Spleen (tissue), 7 donors: ENCODE measurements at regions not wholly inside any gene's neighbourhood (a gene's known extent, or its start where the extent isn't known, plus 50 kb on each side); places are given as distances from the start of the nearest gene placed in this dataset.

Experiments
- CTCF ChIP-seq, 11 experiments: fragments of 200-600 bp in 7 of 11; fragments of 450-650 bp in 4 of 11; sonication (generic) in 4 of 11; IDR thresholded peaks in 8 of 11; conservative IDR thresholded peaks in 3 of 11; 1 replicate in 7 of 11; 2 replicates in 4 of 11; pipeline versions ENCODE4 v1.4.0 to v1.8.0; 2016 to 2021; ENCODE audit warnings: antibody characterized with exemption in 11 of 11, inconsistent platforms in 4 of 11, mild to moderate bottlenecking in 1 of 11
- POLR2A ChIP-seq, 3 donors: fragments of 450-650 bp; IDR thresholded peaks; one replicate each; pipeline ENCODE4 v1.5.1; 2017; ENCODE audit warnings: antibody characterized with exemption in 3 of 3, mild to moderate bottlenecking in 1 of 3
- donor health status: DM: no; HTN: no; CAD: no; lungs with moderate emphysema.
- donor health status: DM: no; HTN: no; CAD: no.
- donor health status: DM: no; HTN: no; CAD: no.

- no peak for TF ChIP-seq CTCF (IDR thresholded peaks at IDR 0.05 in 8 of 11, conservative IDR thresholded peaks at IDR 0.05 in 3 of 11)
- TF ChIP-seq POLR2A (IDR thresholded peaks at IDR 0.05) = no peak
These were observed 180.8 kb upstream of the GPC6 start for GRCh38 chr13:93045836-93046235.
